RWPE1 (cell line): ENCODE measurements at regions not wholly inside any gene's neighbourhood (a gene's known extent, or its start where the extent isn't known, plus 50 kb on each side); places are given as distances from the start of the nearest gene placed in this dataset.

Source experiments
- CTCF ChIA-PET: fragments of 350-600 bp; sonication (Branson Sonifier 250); formaldehyde crosslinking; extraction: SDS; loops from one replicate; lab custom pipeline; 2021; lab: Yijun Ruan, JAX
- POLR2A ChIA-PET: fragments of 400-600 bp; formaldehyde crosslinking; extraction: SDS; loops from one replicate; lab custom pipeline; 2020; ENCODE audit warnings: antibody characterized with exemption; ENCODE audit not compliant: low non-redundant PET; lab: Yijun Ruan, JAX
- DNase-seq: peaks from one replicate; pipeline ENCODE4 v3.0.0; 2012; ENCODE audit warnings: low spot score
- H3K27ac ChIP-seq: fragments of 450-650 bp; 2 replicates; pipeline ENCODE4 v1.5.1; 2017
- TF ChIP-seq, protein P1 (sequence below): fragments of 450-650 bp; conservative IDR thresholded peaks from 2 replicates; pipeline ENCODE4 v1.5.1; 2017; ENCODE audit warnings: low read depth, mild to moderate bottlenecking

DNA sequence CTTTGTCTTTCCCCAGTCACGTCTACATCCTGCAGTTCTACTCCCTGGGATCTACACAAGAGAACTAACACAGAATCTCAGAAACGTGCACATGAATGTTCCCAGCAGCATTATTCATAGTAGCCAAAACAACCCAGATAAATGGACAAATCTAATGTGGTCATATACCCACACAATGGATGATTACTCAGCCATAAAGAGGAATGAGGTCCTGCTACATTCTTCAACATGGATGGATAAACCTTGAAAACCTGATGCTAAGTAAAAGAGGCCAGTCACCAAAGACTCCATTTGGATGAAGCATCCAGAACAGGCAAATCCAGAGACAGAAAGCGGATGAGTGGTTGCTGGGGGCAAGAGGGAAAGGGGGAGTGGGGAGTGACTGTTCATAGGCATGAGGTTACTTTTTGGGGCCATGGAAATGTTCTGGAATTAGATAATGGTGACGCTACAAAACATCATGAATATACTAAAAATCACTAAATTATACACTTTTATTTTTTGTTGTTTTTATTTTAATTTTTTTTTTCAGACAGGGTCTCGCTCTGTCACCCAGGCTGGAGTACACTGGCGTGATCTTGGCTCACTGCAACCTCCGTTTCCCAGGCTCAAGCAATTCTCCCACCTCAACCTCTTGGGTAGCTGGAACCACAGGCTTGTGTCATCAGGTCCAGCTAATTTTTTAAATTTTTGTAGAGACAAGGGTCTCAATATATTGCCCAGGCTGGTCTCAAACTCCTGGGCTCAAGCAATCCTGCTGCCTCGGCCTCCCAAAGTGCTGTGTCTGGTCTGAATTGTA is 50.8 kb upstream of the DSN1 start:
- TF ChIP-seq, protein P1, sequence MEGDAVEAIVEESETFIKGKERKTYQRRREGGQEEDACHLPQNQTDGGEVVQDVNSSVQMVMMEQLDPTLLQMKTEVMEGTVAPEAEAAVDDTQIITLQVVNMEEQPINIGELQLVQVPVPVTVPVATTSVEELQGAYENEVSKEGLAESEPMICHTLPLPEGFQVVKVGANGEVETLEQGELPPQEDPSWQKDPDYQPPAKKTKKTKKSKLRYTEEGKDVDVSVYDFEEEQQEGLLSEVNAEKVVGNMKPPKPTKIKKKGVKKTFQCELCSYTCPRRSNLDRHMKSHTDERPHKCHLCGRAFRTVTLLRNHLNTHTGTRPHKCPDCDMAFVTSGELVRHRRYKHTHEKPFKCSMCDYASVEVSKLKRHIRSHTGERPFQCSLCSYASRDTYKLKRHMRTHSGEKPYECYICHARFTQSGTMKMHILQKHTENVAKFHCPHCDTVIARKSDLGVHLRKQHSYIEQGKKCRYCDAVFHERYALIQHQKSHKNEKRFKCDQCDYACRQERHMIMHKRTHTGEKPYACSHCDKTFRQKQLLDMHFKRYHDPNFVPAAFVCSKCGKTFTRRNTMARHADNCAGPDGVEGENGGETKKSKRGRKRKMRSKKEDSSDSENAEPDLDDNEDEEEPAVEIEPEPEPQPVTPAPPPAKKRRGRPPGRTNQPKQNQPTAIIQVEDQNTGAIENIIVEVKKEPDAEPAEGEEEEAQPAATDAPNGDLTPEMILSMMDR = no peak
- CTCF ChIA-PET = interaction anchor here (0.9 kb wide), 1 partner anchor 8 kb away, joined by 5 read pairs; no protein-coding TSS in a partner anchor
- peak overlapping the region; percentile 70 for H3K27ac ChIP-seq
- POLR2A ChIA-PET = interaction anchor here (0.7 kb wide), 1 partner anchor 1549 kb away, joined by 5 read pairs; no protein-coding TSS in a partner anchor
- no peak for DNase-seq

DNA sequence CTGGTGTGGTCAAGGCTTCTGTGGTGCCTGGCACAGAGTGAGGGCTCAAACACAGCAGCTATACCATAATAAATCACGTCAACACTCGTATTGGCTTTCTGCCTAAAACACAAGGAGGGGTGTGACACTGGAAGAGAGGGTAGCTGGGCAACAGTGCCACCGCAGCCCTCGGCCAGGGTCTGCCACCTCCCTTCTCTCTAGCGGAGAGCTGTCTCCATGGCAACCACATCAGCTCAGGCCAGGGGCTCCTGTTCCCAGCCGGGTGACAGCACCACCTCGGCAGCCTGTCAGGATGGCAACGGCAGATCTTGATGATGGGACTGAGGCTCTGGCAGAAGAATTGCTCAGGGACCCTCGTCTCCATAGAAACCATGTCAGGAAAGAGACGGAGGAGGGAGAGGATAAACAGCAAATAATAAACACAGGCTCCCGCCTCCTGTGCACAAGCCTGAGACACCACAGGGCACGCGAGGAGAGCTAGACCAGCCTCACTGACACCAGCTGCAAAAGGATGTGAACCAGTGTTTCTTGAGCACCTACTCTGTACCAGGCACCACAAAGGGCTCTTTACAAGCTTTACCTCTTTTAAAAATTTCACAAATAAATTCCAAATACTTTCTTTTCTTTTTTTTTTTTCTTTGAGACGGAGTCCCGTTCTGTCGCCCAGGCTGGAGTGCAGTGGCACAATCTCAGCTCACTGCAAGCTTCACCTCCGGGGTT is 50.4 kb upstream of the TLDC2 start:
- TF ChIP-seq, protein P1 = no peak
- no peak for DNase-seq
- ChIA-PET CTCF (interaction anchor here (0.6 to 1.9 kb wide), 4 partner anchors 10 to 1406 kb away, joined by 3 to 8 read pairs (median 4); no protein-coding TSS in a partner anchor), POLR2A (interaction anchor here (0.7 to 1.1 kb wide), 2 partner anchors 9 to 1550 kb away, joined by 3 to 5 read pairs; no protein-coding TSS in a partner anchor)
- peak overlapping the region; percentile 17 for H3K27ac ChIP-seq
